ENCODE measurements at regions not wholly inside any gene's neighbourhood (a gene's known extent, or its start where the extent isn't known, plus 50 kb on each side); places are given as distances from the start of the nearest gene placed in this dataset.

DNA sequence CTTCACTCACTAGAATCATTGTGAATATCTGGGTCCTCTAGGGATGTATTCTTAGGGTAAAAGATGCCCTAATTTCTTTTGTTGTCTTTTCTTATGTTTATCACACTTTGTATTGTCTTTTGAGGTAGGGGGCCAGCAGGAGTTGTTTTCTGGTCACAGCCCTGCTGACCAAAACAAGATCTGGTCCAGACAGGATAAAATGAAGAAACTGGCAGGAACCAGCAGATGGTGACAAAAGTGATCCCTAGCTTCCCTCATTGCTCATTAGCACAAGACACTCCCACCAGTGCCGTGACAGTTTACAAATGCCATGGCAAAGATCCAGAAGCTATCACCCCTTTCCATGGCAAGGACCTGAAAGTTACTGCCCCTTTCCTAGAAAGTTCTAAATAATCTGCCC lies 81.7 kb upstream of the CCDC85A start:
- DNase-seq (ENCODE audit: low spot score): peak; percentile 25

DNA sequence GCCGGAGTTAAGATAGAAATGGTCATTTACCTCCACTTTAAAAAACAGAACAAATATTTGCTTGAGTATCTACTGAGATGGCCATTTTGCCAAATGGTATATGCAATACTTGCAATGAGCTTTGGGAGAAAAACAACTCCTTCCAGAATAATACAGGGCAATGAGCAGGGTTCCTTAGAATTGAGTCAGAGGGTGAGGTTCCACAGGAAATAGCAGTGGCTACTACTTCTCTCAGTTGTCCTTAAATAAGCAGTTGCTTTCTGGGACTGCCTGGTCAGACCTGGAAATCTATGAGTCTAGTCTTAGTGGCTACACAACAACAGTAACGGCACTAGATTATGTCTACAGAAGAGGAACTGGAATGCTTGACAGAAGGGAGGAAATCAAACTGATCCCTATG lies 80.9 kb upstream of the CCDC85A start:
- no peak for DNase-seq (ENCODE audit: low spot score)

DNA sequence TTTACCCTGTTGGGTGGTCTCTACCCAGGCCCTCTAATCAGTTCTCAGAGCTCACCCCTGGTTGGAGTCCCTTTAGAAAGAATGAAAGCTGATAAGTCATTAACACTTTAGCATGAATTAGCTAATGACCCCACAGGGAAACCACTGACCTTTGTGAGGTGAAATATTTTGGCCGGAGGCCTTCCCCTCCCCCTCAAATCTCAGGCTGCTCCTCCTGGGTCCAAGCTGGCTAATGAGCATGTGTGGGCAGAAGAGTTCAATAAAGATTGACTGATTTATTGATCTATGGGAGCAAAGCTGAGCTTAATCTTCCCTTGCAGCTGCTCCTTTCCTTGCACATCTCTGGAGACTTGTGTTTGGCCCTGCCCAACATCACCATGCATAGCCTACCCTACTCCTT lies 78.8 kb upstream of the CCDC85A start:
- DNase-seq (ENCODE audit: low spot score): no peak

DNA sequence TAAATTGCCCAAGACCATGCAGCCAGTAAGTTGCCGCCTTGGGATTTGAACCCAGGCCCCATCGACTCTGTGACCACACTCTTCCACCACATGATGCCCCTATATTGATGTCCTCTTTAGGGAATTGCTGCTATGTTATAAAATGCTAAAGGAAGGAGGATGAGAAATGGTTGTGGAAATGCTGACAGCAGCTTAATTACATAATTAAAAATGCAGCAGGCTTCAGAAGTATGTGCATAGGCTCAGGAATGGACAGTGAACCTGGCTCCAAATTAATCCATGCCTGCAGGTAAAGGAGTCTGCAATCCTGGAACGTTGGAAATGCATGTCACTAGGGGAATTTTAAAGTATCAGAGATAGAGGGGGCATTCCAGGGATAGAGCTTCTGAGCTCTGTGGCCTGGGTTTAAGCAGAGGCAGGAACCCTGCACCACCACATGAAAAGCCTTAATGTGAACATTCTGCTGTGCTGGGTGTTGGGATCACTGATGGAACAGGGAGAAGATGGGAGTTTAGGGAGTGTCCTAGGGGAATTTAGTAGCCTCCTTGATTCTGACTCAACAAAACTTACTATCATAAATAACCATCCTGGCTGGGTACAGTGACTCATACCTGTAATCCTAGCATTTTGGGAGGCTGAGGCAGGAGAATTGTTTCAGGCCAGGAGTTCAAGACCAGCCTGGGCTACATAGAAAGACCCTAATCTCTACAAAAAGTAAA lies 76.1 kb upstream of the CCDC85A start:
- no peak for DNase-seq (ENCODE audit: low spot score)

DNA sequence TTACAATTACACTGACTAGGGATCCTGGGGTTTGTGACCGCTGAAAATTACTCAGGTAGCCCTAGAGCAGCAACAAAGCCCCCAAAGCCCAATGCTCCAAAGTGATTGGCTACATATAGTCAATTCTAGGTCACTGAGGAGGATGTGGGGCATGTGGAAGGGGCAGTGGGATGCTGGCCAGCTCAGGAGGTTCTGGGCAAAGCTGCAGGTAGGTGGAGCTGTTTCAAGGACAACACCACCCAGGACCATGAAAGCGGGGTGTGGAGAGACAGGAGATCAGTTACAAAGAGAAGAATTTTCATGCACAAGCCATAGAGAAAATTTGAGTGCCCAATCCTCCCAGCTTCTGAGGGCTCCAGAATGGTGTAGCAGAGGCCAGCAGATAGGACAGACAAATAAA lies 75.0 kb upstream of the CCDC85A start:
- peak; percentile 46 for DNase-seq (ENCODE audit: low spot score)

DNA sequence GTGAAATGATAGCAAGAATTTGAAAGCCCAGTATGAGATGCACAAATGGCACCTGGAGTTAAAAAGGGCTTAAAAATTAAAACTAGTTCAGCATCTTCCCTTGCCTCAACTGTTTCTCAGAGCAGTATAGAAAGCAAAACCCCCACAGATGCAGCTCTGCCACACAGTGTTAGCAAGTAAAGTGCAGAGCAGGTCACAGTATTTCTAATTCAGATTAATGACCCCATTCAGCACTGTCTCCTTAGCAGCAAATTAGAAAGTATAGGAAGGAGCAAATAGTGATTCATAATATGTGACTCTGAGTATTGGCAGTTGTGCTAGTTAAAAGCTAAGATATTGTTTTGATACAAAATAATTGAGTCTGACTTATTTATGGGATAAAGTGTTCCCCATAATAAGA lies 73.8 kb upstream of the CCDC85A start:
- DNase-seq (ENCODE audit: low spot score): no peak

DNA sequence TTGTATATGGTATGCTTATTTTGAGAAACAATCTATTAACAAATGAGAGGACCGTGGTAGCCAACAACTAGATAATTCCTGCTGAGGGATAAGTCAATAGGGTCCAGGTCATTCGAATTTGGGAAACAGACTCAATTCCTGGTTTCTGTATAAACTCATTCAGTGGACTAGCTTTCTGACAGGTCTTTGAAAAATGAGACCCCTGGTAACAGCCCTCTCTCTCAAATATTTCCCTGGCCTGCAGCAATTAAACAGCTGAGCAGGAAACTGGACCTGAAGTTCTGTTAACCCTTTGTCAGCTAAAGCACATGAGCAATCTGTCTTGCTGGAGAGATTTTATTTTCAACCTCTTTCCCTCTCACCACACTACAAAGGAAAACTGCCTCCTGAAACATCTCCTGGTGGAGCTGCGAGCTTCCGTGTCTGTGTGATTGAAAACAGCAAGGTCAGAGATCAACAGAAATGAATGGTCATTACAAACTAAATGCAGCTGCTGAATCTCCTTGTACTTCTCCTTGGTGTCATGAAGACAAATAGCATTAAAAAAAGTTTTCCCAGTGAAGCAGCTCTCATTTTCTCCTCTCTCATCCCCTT lies 70.3 kb upstream of the CCDC85A start:
- no peak for DNase-seq (ENCODE audit: low spot score)

DNA sequence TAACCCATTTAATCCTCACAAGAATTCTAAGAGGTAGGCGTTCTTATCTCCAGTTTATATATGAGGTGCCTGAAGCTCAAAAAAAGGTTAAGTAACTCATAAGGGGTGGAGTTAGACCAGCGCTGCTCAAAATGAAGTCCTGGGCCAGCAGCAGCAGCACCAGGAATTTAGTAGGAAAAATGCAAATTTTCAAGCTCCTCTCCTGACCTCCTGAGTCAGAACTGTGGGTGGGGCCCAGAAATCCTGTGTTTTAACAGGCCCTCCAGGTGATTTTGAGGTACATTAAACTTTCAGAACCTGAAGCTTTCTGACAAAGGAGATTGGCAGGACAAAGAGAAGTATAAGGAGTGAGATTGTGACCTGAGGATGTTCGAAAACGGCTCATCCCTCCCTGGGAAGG lies 66.0 kb upstream of the CCDC85A start:
- no peak for DNase-seq (ENCODE audit: low spot score)

DNA sequence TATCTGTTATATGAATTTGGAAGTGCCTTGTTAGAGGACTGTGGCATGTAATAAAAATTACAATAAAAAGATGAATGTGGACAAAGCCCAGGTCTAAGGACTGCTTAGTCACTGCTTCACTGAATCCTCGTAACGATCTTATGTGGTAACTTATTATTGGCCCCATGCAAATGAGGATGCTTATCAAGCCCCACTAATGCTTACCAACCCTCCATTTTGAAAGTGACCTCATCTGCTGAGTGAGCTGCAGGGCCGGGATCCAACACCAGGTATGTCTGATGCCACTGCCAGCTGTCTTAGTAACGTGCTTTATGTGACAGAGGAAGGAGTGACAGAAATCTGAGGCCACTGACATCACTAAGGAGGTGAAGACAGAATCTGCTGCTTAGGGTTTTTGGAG lies 65.3 kb upstream of the CCDC85A start:
- no peak for DNase-seq (ENCODE audit: low spot score)

DNA sequence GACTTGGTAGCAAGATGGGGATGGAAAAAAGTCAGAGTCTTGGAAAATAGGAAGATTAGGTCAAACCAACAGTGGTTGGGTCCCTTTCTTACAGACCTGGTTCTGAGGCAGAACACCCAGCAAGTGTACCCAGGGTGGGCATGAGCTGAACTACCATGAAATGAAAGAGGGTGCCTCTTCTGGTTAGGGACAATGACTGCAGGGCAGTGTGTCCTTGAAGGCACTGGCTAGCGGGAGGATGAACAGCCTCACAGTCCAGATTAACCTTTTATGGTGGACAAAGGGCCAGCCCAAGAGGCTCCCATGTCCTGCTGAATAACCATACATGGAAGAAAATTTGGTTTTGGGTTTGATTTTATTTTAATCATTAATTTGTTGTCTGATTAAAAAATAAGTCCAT lies 61.8 kb upstream of the CCDC85A start:
- no peak for DNase-seq (ENCODE audit: low spot score)

DNA sequence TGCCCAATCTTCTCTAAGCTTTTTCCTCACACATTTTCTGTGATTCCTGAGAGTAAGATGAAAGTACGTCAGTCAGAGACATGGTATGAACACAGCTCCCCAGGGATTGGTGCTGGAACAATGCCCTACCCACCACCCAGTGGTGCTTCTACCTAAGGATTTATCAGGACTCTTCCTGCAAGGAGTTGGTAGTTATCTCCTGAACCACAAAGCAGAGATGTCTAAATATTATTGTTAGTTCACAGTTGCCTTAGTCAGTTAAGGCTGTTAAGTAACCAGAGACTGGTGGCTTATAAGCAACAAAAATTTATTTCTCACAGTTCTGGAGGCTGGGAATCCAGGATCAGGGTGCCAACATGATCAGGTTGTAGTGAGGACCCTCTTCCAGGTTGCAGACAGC lies 60.3 kb upstream of the CCDC85A start:
- no peak for DNase-seq (ENCODE audit: low spot score)

DNA sequence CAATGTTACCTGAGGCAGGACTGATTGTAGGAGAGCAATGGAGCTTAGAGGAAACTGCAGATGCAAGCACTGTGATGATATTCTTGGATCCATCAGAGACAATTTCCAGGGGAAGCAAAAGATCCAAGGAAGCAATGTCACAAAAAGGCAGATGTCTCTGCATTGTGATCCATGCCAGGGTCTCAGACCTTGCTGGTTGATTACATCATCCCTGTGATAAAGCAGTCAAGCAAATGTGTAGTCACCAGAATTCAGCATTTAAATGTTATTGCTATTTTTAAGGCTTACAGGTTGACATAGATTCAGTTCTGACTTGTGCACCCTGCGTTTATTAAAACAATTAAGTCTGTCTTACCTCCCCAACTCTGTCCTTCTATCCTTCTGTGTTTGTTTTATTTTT lies 56.8 kb upstream of the CCDC85A start:
- DNase-seq (ENCODE audit: low spot score): no peak

DNA sequence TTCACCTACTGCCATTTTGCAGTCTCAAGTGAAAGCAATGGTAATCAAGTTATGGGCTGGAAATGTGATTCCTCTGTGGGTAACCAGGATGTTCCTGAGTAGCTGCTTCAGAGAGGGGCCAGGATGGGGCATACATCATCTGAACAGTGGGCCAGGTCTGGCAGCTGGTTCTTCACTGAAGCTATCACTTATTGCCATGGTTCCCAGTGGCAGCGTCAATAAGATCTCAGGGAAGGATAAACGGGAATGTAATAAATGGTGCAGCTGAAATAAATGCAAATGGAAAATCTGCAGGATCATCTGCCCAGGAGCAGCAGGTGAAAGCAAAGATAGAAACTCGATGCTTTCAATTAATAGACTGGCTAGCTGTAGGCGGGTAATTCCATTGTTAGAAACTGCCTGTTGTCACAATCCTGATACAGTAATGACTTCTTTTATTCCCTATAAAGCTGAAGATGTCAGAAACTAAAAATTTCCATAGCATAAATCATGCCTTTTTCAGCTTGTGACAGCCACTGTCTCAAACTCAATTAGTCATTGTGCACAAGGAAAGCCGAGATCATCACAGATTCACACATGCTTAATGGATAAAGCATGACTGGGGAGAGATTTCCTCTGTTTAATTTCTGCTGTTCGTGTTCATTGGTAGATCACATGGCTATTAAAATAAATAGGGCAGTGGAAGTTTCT lies 56.2 kb upstream of the CCDC85A start:
- DNase-seq (ENCODE audit: low spot score): no peak

DNA sequence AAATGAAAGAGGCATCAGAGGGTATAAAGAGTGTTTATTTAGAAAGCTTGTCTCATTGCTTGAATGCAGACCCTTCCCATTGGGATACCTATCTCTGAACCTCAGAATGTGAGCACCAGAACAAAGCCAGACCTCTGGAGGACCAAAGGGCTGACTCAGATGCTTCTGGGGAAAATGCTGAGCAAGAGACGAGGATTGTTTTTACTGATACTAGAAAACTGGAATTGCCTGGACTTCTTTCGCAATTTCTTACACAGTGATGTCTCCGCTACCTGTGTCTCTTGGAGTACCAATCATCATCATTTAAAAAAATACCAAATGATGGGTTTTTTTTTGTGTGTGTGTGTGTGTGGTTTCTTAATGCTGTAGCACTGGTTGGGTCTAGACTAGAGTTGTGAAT lies 55.6 kb upstream of the CCDC85A start:
- DNase-seq (ENCODE audit: low spot score): no peak

DNA sequence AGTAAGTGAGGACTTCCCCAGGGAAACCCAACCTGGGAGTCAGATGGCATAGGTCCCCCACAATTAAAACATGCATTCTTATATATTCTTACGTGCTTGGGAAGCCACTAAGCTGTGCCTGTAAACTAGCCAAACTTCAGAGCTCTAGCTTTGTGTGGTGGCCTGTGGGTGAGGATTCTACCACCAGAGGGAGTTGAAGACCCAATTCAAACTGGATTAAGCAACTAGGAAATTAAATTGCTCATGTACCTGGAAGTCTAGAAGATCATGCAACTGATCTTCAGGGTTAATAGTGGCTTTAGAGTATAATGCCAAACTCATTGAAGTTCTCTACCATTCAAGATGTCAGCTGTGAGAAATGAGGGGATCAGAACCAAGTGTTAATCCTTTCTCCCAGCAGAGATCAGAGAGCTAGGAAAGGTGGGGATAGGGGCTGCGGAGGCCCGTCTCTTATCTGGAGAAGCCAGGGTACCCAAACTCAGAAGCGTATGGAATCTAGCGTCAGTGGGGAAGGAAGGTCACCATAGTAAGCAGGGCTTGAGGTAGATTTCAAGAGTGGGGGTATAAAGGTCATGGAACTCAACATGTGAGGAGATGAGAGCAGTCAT lies 53.2 kb upstream of the CCDC85A start:
- DNase-seq (ENCODE audit: low spot score): peak; percentile 31

DNA sequence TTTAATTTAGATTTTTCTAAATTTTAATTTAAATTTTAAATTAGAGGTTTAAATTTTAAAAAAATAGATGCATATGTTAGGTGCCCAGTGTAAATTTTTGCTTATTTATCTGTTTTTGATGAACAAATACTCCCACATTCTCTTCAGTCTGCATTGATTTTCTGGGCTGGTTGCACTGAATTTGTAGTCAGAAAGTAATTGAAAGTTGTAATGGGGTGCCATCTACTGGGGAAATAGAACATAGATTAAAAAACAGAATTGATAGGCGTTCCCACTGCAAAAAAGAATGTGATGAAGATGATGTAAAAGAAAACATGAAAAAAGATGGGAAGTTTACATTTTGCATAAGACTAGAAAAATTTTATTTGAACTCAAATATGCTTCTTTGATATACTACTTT lies 51.7 kb upstream of the CCDC85A start:
- peak; percentile 28 for DNase-seq (ENCODE audit: low spot score)

DNA sequence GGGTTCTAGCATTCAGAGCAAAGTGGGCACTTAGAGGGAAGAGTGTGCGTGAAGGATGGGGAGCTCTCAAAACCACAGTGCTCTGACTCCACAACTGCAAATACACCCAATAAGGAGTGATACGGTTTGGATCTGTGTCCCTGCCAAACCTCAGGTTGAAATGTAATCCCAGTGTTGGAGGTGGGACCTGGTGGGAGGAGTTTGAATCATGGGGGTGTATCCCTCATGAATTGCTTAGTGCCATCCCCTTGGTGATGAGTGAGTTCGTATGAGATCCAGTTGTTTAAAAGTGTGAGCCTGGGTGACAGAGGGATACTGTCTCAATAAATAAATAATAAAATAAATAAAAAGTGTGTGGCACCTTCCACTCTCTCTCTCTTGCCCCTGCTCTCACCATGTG lies 50.3 kb upstream of the CCDC85A start:
- no peak for DNase-seq (ENCODE audit: low spot score)

DNA sequence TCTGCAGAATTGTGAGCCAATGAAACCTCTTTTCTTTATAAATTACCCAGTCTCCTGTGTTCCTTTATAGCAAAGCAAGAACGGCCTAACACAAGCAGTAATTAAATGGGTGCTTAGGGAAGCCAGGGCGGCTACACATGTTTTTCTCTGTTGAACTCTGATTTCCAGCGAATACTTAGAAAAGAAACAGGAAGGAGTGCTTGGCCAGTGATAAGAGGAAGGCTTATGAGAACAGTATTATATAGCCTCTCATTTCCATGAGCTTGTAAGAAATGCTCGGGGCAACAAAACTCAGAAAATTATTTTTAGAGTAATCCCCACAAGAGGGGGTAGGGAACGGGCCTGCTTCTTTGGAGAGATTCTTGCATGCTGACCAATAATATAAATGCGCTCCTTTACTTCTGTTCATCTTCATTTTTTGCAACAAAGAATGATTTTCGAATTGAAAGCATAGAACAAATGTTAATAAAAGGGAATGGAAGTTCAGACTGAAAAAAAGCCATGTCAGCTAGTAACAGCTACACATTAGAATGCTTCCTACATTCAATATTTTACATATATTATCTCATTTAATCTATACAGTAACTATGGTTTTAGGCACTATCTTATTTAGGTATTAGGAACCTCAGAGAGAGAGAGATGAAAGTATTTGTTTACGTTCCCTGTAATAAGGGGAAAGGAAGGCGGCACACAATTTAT lies 49.7 kb upstream of the CCDC85A start:
- no peak for DNase-seq (ENCODE audit: low spot score)

All from iPS-NIHi11 (cell line).